Right lobe of liver (tissue), 6 donors: ENCODE measurements at regions not wholly inside any gene's neighbourhood (a gene's known extent, or its start where the extent isn't known, plus 50 kb on each side); places are given as distances from the start of the nearest gene placed in this dataset.

ENCODE experiments used
- ATAC-seq, 4 donors: fragments of 200-7000 bp; cut with Tn5 transposase; one replicate each; pipeline ENCODE4 v1.9.1; 2020; ENCODE audit warnings: mild to moderate bottlenecking in 4 of 4, moderate library complexity in 4 of 4
- DNase-seq, 3 donors: peaks; one replicate each; pipeline ENCODE4 v3.0.0-alpha.2; 2020
- H3K27ac ChIP-seq, 3 donors: fragments of 200-600 bp; one replicate each; pipeline ENCODE4 v1.8.0; 2022
- H3K27me3 ChIP-seq, 2 donors: fragments of 200-600 bp; one replicate each; pipeline ENCODE4 v1.8.0; 2022
- H3K36me3 ChIP-seq, 4 donors: fragments of 200-600 bp; sonication (generic) in 1 of 4; one replicate each; pipeline versions ENCODE4 v1.5.1 to v1.8.0; 2017 to 2022; ENCODE audit warnings: control low read depth in 1 of 4
- H3K4me1 ChIP-seq, 4 donors: fragments of 200-600 bp; sonication (generic) in 1 of 4; one replicate each; pipeline versions ENCODE4 v1.5.1 to v1.8.0; 2017 to 2022; ENCODE audit warnings: control low read depth in 1 of 4
- H3K4me3 ChIP-seq, 3 donors: fragments of 200-600 bp; one replicate each; pipeline ENCODE4 v1.8.0; 2022
- H3K9me3 ChIP-seq, 4 donors: fragments of 200-600 bp; sonication (generic) in 1 of 4; one replicate each; pipeline versions ENCODE4 v1.5.1 to v1.8.0; 2017 to 2022; ENCODE audit warnings: control low read depth in 1 of 4
- CTCF ChIP-seq, 4 donors: fragments of 200-600 bp in 3 of 4; fragments of 450-650 bp in 1 of 4; IDR thresholded peaks; one replicate each; pipeline versions ENCODE4 v1.5.1 to v1.8.0; 2016 to 2022; ENCODE audit warnings: antibody characterized with exemption in 4 of 4, mild to moderate bottlenecking in 2 of 4
- POLR2A ChIP-seq: fragments of 450-650 bp; IDR thresholded peaks from one replicate; pipeline ENCODE4 v1.6.1; 2017; ENCODE audit warnings: antibody characterized with exemption, mild to moderate bottlenecking
- WGBS: methylation state at CpG from one replicate; pipeline ENCODE4 v1.1.6; 2018; ENCODE audit warnings: low coverage, low lambda C conversion rate; ENCODE audit not compliant: insufficient coverage; ENCODE audit errors: missing lambda C conversion rate; 5-methylcytosine and 5-hydroxymethylcytosine counted together
- intact Hi-C, 2 donors: fragments of 100-400 bp; cut with DNase I; formaldehyde crosslinking; loops; one replicate each; pipeline versions ENCODE4 v1.11.2 to v1.14.1; 2022
- donor health status: DM: no; HTN: yes; CAD: no.
- donor health status: DM: no; HTN: no; CAD: no.
- donor health status: DM: no; HTN: no; CAD: no.
- donor health status: DM: no; HTN: yes; CAD: no.
- donor health status: DM: no; HTN: yes; CAD: no.

- ATAC-seq (no peak), DNase-seq (no peak)
- TF ChIP-seq POLR2A: no peak
- no peak for TF ChIP-seq CTCF (IDR thresholded peaks at IDR 0.05)
- Histone ChIP-seq H3K4me3 (no peak overlapping the region), H3K27me3 (no peaks in the 10 kb centered on the region), H3K4me1 (no peaks in the 10 kb centered on the region), H3K27ac (no peak overlapping the region), H3K36me3 (no peaks in the 10 kb centered on the region), H3K9me3 (no peaks in the 10 kb centered on the region)
- intact Hi-C loops: no loop called here
- WGBS: 65% methylated on average over 12 of the region's 12 CpGs
Observed at GRCh38 chr5:3226196-3226920, 369.3 kb upstream of the IRX1 start.

- Histone ChIP-seq H3K27ac (no peak overlapping the region), H3K9me3 (no peaks in the 10 kb centered on the region), H3K4me1 (no peaks in the 10 kb centered on the region), H3K4me3 (no peak overlapping the region), H3K36me3 (no peaks in the 10 kb centered on the region), H3K27me3 (no peaks in the 10 kb centered on the region)
- ATAC-seq: no peak
- WGBS: 37% methylated on average over 2 of the region's 22 CpGs
- no peak for DNase-seq
- no peak for TF ChIP-seq CTCF (IDR thresholded peaks at IDR 0.05)
- no peak for TF ChIP-seq POLR2A
- intact Hi-C loops: no loop called here
Observed at GRCh38 chr5:3225201-3225960, 370.3 kb upstream of the IRX1 start.

- Histone ChIP-seq H3K36me3 (no peaks in the 10 kb centered on the region), H3K4me3 (no peak overlapping the region), H3K27ac (no peak overlapping the region), H3K4me1 (no peaks in the 10 kb centered on the region), H3K27me3 (no peaks in the 10 kb centered on the region), H3K9me3 (no peaks in the 10 kb centered on the region)
- TF ChIP-seq POLR2A: no peak
- TF ChIP-seq CTCF (IDR thresholded peaks at IDR 0.05): no peak
- no peak for ATAC-seq
- WGBS: 50% methylated on average over 2 of the region's 5 CpGs
- intact Hi-C loops: no loop called here
- DNase-seq: no peak
Observed at GRCh38 chr5:3222924-3223323, 372.7 kb upstream of the IRX1 start.

- H3K4me1 ChIP-seq: no peaks in the 10 kb centered on the region
- WGBS: 70% methylated on average over 7 of the region's 9 CpGs
- intact Hi-C loops: no loop called here
- ATAC-seq (no peak), DNase-seq (no peak)
- H3K36me3 ChIP-seq: no peaks in the 10 kb centered on the region
- no peak overlapping the region for H3K27ac ChIP-seq
- H3K4me3 ChIP-seq: no peak overlapping the region
- no peaks in the 10 kb centered on the region for H3K9me3 ChIP-seq
- no peak for TF ChIP-seq POLR2A
- no peak for TF ChIP-seq CTCF (IDR thresholded peaks at IDR 0.05)
- H3K27me3 ChIP-seq: no peaks in the 10 kb centered on the region
Observed at GRCh38 chr5:3221432-3221831, 374.2 kb upstream of the IRX1 start.
